Type B pancreatic cell (in vitro differentiated cells): ENCODE measurements at regions not wholly inside any gene's neighbourhood (a gene's known extent, or its start where the extent isn't known, plus 50 kb on each side); places are given as distances from the start of the nearest gene placed in this dataset.
A peak's percentile ranks its signal among the peaks of the same experiment; 100 is the strongest.

Experiments
- DNase-seq: peaks from one replicate; pipeline ENCODE4 v3.0.0; 2021; ENCODE audit warnings: mixed read lengths; ENCODE audit not compliant: unreplicated experiment; ENCODE audit errors: extremely low spot score
- H3K27ac Mint-ChIP-seq: 2 replicates; pipeline ENCODE4 v1.8.0; 2021; ENCODE audit warnings: mild to moderate bottlenecking, mixed read lengths
- H3K27me3 Mint-ChIP-seq: 2 replicates; pipeline ENCODE4 v1.8.0; 2021; ENCODE audit warnings: mixed read lengths
- H3K36me3 Mint-ChIP-seq: 2 replicates; pipeline ENCODE4 v1.8.0; 2021; ENCODE audit warnings: mixed read lengths
- H3K4me1 Mint-ChIP-seq: one replicate; pipeline ENCODE4 v1.8.0; 2021; ENCODE audit warnings: mixed read lengths; ENCODE audit not compliant: unreplicated experiment
- H3K4me3 Mint-ChIP-seq: 2 replicates; pipeline ENCODE4 v1.8.0; 2021; ENCODE audit warnings: mild to moderate bottlenecking, mixed read lengths
- H3K9me3 Mint-ChIP-seq: 2 replicates; pipeline ENCODE4 v1.8.0; 2021; ENCODE audit warnings: mixed read lengths
- CTCF ChIP-seq: fragments of 200-600 bp; sonication (generic); conservative IDR thresholded peaks from 2 replicates; pipeline ENCODE4 v1.5.0; 2021; ENCODE audit warnings: antibody characterized with exemption, mild to moderate bottlenecking

- DNase-seq = no peak
- H3K27me3 Mint-ChIP-seq = peaks cover 3% of the 10 kb centered on the region
- H3K4me3 Mint-ChIP-seq = no peak overlapping the region
- H3K36me3 Mint-ChIP-seq = no peaks in the 10 kb centered on the region
- no peak overlapping the region for H3K27ac Mint-ChIP-seq
- H3K9me3 Mint-ChIP-seq = no peaks in the 10 kb centered on the region
- TF ChIP-seq CTCF = peak; percentile 58
- peaks cover 5% of the 10 kb centered on the region for H3K4me1 Mint-ChIP-seq
Measured at GRCh38 chr2:234818937-234819336, 132.9 kb upstream of the SH3BP4 start.

GRCh38 chr2:234816491-234816890 is 135.3 kb upstream of the SH3BP4 start:
- Mint-ChIP-seq H3K9me3 (no peaks in the 10 kb centered on the region), H3K4me3 (peak overlapping the region; percentile 24), H3K36me3 (no peaks in the 10 kb centered on the region), H3K4me1 (peaks cover 5% of the 10 kb centered on the region), H3K27ac (no peak overlapping the region), H3K27me3 (peaks cover 3% of the 10 kb centered on the region)
- TF ChIP-seq CTCF = no peak
- DNase-seq = no peak

- Mint-ChIP-seq H3K9me3 (no peaks in the 10 kb centered on the region), H3K4me3 (peak overlapping the region; percentile 24), H3K27ac (no peak overlapping the region), H3K36me3 (no peaks in the 10 kb centered on the region), H3K4me1 (peaks cover 5% of the 10 kb centered on the region), H3K27me3 (peaks cover 3% of the 10 kb centered on the region)
- TF ChIP-seq CTCF = no peak
- DNase-seq = no peak
Measured at GRCh38 chr2:234816056-234816455, 135.8 kb upstream of the SH3BP4 start.

GRCh38 chr2:234814374-234814773 is 137.4 kb upstream of the SH3BP4 start:
- H3K36me3 Mint-ChIP-seq = no peaks in the 10 kb centered on the region
- DNase-seq = no peak
- TF ChIP-seq CTCF = no peak
- no peak overlapping the region for H3K4me3 Mint-ChIP-seq
- H3K4me1 Mint-ChIP-seq = peaks cover 13% of the 10 kb centered on the region
- peaks cover 13% of the 10 kb centered on the region for H3K27me3 Mint-ChIP-seq
- H3K27ac Mint-ChIP-seq = no peak overlapping the region
- no peaks in the 10 kb centered on the region for H3K9me3 Mint-ChIP-seq

GRCh38 chr2:234812851-234813250 is 139.0 kb upstream of the SH3BP4 start:
- peaks cover 17% of the 10 kb centered on the region for H3K4me1 Mint-ChIP-seq
- DNase-seq = no peak

More at GRCh38 chr2:234812851-234813250, 139.0 kb upstream of the SH3BP4 start:
- Mint-ChIP-seq H3K27ac (no peak overlapping the region), H3K36me3 (no peaks in the 10 kb centered on the region), H3K9me3 (no peaks in the 10 kb centered on the region), H3K4me3 (no peak overlapping the region), H3K27me3 (peaks cover 13% of the 10 kb centered on the region)
- TF ChIP-seq CTCF = no peak
